ENCODE measurements at regions not wholly inside any gene's neighbourhood (a gene's known extent, or its start where the extent isn't known, plus 50 kb on each side); places are given as distances from the start of the nearest gene placed in this dataset.

DNA sequence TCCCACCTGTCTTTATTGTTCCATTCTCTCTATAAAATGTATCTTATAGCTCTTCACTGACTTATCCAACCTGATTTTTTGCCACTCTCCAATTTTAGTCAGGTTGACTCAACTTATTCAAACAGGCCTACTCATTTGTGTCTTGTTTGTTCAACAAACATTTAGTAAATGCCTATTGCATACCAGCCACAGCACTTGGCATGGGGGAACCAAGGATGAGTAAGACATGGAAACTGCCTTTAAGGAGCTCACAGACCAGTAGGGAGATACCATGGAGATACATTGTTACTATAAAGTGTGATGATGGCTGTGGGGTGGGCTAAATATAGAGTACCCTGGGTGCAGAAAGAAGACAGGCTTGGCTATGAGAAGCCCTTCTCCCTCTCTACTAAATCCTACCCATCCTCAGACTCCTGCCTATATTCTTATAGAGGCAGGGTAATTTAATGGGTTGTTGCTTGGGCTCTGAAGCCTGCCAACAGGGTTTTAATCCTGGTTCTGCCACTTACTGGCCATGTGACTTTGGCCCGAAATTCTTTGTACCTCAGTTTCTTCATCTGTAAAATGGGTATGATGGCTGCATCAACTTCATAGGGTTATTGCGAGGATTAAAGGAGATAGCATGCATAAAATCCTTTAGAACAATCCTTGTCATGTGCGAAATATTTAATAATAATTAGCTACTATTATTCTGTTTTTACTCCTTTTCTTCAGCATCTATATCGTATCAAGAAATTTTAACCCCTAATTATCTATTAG lies 348.5 kb upstream of the UMPS start:
- DNase-seq, result no peak

DNA sequence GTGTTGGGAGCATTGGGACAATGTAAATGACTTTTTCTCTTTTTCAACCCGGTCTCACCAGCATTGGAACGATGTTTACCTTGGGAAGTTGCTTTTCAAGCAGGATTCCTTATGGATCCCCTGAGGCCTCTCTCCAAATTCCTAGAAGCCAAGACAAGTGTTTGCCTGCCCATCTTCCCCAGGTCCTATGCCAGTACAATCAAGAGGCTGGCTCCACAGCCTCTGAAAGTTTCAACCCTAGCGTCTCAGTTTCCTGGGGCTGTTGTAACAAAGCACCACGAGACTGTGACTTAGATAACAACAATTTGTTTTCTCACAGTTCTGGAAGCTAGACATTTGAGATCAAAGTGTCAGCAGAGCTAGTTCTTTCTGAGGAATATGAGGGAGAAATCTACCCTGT lies 347.2 kb upstream of the UMPS start:
- no peak for DNase-seq

DNA sequence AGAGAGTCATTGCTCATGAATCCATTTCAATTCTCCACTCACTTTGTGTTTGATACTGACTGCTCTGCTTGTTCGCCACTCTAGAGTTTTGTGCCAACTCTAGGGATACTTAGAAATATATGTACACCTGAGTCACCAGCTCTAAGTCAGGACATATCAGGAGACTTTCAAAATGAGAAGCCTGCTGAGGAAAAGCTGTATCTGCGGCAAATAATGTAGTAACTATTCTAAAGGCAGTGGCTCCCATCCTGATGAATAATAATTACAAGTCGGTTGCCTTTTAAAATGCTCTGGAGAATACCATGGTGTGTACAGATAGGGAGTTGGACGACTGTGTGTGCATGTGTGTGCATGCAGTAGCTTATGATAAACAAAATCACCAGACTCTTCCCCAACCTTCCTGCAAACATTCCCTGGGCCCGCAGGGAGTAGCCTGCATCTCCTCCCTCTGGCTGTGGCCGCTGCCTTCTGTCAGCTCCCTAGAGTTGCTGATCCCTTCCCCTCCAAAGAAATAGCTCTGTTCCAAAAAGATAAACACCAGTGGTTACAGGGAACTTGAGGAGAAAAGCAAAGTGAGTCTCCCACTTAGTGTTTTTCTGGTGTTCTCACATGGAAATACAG lies 346.3 kb upstream of the UMPS start:
- no peak for DNase-seq

- DNase-seq, result no peak
Measured at GRCh38 chr3:124384527-124384926, 345.7 kb upstream of the UMPS start.

DNA sequence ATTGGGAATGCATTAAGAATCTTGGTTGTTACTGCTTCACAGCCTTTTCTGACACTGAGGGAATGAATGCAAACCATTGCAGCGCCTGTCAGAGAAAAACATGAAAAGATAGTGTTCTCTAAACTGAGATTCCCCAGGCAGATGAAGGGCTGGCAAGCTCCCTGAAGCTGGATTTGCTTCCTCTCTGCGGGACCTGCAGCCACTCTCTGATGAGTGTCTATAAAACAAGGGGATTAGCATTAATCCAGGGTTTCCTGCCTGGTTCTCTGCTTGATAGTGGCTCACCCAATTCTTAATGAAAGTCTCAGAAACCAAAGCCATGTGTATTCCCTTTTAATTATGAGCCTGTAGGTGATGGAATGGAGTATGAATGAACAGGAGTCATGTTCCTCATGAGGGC lies 344.3 kb upstream of the UMPS start:
- DNase-seq, result no peak

DNA sequence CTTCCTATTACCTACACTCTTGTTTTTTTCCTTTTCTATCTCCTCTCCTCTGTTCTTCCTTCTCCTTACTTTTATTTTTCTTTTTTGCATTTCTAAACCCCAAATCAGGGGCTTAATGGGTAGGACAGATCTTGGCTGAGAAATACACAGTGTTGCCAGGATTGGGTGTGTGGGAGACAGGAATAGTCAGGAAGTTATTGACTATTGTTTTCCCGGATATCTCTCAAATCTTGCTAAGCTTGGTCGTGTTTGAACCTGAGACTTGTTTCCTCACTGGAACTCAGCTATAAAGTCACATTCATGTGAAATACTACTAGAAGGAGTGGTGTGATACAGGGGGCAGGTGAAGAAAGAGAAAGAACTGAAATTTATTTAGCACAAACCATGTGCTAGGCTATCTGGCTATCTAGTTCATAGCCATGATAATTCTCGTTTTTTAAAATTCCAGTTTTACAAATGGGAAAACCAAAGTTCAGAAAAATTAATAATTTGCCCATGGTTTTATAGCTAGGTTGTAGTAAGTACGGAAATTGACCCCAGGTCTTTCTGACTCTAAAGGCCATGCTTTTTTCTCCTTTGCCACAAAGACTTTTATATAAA lies 343.2 kb upstream of the UMPS start:
- no peak for DNase-seq

- DNase-seq, result no peak
Measured at GRCh38 chr3:124391774-124392173, 338.5 kb upstream of the UMPS start.

DNA sequence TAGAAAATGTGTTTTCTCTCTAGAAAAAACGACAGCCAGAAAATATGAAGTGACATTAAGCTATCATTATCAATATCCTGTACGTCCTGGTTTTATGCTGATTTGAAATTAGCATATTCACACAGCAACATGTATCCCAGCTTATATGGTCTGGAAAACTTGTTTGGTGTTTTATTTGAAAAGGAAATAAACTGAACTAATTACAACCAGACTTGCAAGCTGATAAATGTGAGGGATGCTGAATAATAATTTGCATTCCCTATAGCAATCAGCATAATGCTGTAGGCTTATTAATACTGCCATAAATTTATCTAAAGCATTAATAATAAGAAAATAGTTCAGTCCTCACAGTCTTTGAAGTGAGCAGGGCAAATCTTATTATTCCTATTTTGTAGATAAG lies 336.9 kb upstream of the UMPS start:
- no peak for DNase-seq

DNA sequence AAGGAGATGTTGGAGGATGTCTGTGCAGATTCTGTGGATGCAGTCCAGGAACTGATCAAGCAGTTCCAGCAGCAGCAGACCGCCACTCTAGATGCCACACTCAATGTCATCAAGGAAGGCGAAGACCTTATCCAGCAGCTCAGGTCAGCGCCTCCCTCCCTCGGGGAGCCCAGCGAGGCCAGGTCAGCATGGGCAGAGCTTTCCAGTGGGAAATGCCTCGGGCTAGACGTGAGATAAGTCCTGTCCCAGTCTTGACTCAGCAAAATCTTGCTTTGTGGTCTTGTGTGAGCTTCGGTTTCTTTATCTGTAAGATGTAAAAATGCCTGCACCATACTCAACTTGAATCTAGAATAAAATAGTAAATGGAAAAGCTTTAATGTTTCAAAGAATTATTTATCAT lies 335.1 kb upstream of the UMPS start:
- DNase-seq, result no peak

DNA sequence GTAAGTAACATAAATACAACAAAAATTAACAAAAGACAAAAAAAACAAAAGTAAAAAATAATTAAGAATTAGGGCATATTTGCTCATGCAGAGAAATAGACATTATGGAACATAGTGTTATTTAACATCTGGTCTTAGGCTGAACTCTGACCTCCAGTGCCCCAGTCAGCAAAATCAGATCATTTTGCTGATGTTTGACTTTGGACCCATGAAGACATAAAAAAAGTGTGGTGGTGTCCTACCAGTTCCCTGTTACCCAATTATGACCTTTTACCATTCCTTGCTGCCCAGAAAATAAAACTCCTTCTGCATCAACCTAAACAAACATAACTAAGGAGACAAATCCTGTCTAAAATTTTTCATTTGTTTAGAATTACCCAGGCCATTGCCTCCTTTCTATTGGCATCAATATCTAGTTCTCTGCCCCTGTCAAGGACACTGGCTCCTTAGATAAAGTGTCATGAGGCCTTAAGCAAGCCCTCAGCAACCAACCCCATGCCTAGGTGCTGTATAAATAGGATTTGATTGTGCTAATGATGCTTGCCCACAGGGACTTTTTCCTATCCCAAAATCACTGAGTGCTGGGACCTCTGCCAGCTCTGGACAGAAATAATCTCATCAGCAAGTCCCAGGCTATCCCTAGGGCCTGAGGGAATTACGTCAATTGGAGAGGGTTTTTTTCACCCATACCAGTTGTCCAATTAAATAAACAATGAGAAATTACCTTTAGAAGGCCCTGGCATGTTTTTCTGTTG lies 334.5 kb upstream of the UMPS start:
- no peak for DNase-seq

DNA sequence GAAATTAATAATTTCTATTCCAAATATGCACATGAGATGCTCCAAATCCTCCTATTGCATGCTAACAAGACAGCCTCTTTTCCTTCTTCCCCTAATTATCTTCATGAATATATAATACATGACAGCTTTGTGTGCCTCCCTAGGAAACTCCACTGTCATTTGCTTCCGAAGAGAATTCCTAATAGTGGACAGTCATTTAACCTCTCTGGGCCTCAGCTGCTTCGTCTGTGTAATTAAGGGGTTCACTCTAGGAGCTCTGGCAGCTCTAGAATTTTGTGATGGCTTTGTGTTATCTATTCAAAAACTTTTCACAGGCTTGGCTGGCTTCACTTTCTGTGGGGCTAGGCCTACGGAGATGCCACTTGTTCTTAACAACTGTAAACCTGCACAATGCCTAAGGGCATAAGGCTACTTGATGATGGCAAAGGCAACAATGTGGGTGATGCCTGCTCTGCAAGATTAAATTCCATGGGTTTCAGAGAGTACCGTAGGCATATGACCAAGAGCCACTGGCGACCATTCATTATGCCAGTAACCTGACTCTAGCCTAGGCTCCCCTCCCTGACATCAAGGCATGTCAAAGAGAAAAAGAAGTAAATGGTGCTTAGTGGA lies 333.8 kb upstream of the UMPS start:
- DNase-seq, result no peak

- DNase-seq, result no peak
Measured at GRCh38 chr3:124397088-124397487, 333.2 kb upstream of the UMPS start.

- DNase-seq, result no peak
Measured at GRCh38 chr3:124398594-124398993, 331.7 kb upstream of the UMPS start.

- DNase-seq, result no peak
Measured at GRCh38 chr3:124401843-124402242, 328.4 kb upstream of the UMPS start.

DNA sequence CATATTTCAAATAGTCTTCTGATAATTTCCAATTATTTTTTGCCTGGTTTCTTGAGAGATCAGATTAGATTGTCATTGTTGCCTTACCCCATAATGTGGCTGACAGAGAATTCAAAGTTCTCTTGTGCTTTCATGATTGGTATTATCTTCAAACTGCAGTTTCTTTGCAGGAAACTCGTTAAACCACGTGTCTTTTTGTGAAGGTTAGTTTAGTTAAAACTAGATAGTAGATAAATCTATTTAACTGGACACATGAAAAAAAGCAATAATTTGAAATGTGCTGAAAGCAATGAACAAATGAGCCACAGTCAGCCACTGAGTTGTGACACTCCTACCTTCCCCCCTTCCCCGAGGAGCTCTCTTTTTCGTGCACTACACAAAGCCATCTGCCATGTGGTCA lies 327.5 kb upstream of the UMPS start:
- no peak for DNase-seq

DNA sequence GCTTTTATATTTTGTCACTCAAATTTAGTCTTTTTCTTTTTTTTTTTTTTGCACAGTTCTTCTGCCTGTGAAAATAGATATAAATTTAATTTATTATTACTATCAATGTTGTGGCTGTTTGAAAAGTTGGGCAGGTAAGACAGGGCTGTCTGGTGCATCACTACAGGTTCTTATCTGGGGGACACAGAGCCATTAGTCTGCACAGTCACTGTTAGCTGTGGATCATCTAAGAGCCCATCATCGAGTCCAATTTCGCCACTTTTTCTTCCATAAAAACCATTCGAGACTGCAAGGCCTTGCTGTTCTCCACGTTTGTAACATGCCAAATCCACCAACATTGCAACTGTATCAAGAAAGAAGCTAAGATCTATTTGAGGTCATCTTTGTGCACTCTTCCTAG lies 325.6 kb upstream of the UMPS start:
- DNase-seq, result no peak

DNA sequence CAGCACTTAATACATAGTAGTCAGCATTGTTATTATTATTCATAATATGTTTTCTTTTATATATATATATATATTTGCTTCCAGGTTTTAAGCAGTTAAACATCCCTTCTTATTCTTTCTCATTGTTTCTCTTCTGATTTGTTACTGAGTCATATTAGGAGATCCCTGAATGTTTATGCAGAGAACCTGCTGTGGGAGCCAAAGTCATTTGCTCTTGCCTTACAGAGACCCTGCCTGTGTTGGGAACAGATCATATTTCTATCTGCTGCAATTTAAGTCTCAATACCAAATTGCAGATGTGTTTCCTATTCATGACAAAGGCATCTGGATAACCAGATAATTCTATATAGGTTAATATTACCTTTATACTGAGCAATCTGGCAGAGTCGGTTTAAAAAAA lies 323.0 kb upstream of the UMPS start:
- DNase-seq, result no peak

- DNase-seq, result no peak
Measured at GRCh38 chr3:124409650-124410275, 320.5 kb upstream of the UMPS start.

GRCh38 chr3:124410471-124410870 lies 319.8 kb upstream of the UMPS start:
- DNase-seq, result no peak

DNA sequence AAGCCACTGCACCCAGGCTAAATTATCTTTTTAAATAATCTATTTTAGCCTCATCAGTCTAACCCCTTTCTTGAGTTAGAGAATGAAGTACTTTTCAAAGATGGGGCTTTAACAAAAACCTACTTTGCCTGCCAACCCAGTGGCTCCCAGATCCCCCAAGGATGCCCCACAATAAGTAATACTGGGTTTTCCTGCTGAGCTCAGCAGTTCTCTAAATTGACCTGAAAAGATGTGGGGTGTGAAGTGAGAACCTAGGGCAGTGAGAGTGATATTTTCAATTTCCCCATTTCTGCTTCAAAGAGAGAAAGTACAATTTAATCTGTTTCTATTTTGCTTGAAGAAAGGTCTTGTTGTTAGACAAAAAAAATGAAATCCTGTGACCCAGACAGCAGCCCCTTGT lies 318.5 kb upstream of the UMPS start:
- no peak for DNase-seq

GRCh38 chr3:124412644-124413043 lies 317.6 kb upstream of the UMPS start:
- DNase-seq, result no peak

DNA sequence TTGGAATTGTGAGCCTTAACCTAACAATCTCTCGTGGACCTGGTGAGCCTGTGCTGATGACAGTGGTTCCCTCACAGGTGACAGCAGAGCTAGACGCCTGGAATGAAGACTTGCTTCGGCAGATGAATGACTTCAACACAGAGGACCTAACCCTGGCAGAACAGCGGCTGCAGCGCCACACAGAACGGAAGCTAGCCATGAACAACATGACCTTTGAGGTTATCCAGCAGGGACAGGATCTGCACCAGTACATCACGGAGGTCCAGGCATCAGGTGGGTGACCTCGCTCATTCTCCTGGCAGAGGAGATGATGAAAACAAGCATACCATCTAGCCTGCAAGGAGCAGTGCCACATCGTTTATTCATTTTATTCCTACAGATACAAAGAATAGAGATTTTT lies 316.9 kb upstream of the UMPS start:
- no peak for DNase-seq

Measured in NK-92 treated with Interleukin-12 subunit alpha and Interleukin-12 subunit beta, amount 100 ng/mL, for 24 hours (cell line).